Muscle of leg (tissue), 3 donors: ENCODE measurements at regions not wholly inside any gene's neighbourhood (a gene's known extent, or its start where the extent isn't known, plus 50 kb on each side); places are given as distances from the start of the nearest gene placed in this dataset.

Source experiments
- DNase-seq: peaks from one replicate; pipeline ENCODE4 v3.0.0; 2013
- H3K27ac ChIP-seq: one replicate; pipeline ENCODE4 v1.5.1; 2013; ENCODE audit warnings: mild to moderate bottlenecking, low read length, control low read depth
- H3K27me3 ChIP-seq: one replicate; pipeline ENCODE4 v1.6.1; 2013; ENCODE audit warnings: low read length; ENCODE audit not compliant: control insufficient read depth, insufficient read depth
- H3K36me3 ChIP-seq: one replicate; pipeline ENCODE4 v1.6.1; 2013; ENCODE audit warnings: low read length; ENCODE audit not compliant: control insufficient read depth, insufficient read depth
- H3K4me1 ChIP-seq: one replicate; pipeline ENCODE4 v1.6.1; 2013; ENCODE audit warnings: low read length; ENCODE audit not compliant: control insufficient read depth, insufficient read depth
- H3K4me3 ChIP-seq: one replicate; pipeline ENCODE4 v1.5.1; 2013; ENCODE audit warnings: low read length, control low read depth
- H3K9me3 ChIP-seq: replicated peaks from 2 replicates; pipeline ENCODE4 v1.6.1; 2013; ENCODE audit warnings: low read depth, low read length; ENCODE audit not compliant: control insufficient read depth
- WGBS: methylation state at CpG from one replicate; pipeline ENCODE4 v1.1.5; 2013; ENCODE audit warnings: missing lambda C conversion rate; ENCODE audit not compliant: insufficient coverage; 5-methylcytosine and 5-hydroxymethylcytosine counted together

DNA sequence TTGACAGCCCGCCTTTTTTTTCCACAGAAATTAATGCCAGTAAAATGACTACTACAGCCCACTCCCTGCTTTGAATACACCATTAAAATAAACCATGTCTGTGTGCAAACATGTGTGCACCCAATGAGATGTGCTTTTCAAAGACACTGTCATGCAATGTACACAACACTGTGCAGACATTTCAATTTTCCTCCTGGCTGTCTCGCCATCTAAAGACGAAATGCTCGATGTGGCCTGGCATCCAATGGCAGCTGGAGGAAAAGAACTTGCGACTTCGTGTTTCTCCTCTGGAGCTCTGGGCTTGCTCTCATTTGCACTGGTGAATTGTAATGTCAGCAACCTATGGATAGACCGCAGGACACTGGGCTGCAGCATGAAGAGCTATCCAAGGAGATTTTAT is 147.0 kb upstream of the NAV2 start:
- H3K4me1 ChIP-seq = peaks cover 9% of the 10 kb centered on the region
- H3K4me3 ChIP-seq = no peak overlapping the region
- 81% methylated on average over 5 of the region's 7 CpGs for WGBS
- H3K9me3 ChIP-seq = no peaks in the 10 kb centered on the region
- no peaks in the 10 kb centered on the region for H3K36me3 ChIP-seq
- no peak overlapping the region for H3K27ac ChIP-seq
- H3K27me3 ChIP-seq = peaks cover 13% of the 10 kb centered on the region
- DNase-seq = no peak

DNA sequence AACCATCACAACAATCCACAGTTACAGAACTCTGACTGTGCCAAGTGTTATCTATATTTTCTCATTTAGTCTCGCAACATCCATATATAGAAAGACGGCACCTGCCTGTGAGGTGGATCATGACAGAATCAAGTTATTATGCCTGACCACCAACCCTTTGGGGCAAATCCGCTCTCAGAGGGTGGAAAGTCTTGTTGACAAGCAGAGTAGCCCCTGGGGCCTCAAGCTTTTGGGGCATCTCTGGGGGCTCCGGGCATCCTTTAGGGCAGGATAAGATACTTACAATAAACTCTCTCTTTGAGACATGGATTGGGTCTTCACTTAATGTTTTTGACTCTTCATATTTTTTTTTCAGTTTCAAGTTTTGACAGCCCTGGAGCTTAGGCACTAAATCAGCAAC is 150.5 kb upstream of the NAV2 start:
- Histone ChIP-seq H3K36me3 (no peaks in the 10 kb centered on the region), H3K4me1 (peaks cover 9% of the 10 kb centered on the region), H3K27me3 (peaks cover 18% of the 10 kb centered on the region), H3K4me3 (no peak overlapping the region), H3K9me3 (no peaks in the 10 kb centered on the region), H3K27ac (no peak overlapping the region)
- no CpG with 5 or more reads among the region's 4 CpGs for WGBS
- no peak for DNase-seq

DNA sequence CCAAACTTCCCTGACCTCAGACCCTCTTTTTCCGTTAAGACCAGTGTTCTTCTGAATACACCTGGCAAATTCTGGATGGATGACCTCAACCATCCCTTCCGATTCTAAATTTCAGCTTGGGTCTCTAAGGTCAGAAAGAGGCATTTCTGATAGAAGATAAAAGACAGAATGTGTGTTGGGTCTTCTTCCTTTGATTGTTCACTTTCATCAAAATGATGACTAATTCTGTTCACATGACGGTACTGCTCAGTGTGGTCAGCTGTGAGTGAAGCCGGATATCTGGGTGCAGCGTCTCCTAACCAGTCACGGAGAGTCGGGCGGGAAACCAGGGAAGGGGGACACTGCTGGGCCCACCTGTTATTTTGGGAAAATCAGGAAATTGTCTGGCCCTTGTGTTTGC is 151.6 kb upstream of the NAV2 start:
- DNase-seq = no peak
- peaks cover 9% of the 10 kb centered on the region for H3K4me1 ChIP-seq
- H3K36me3 ChIP-seq = no peaks in the 10 kb centered on the region
- no peak overlapping the region for H3K4me3 ChIP-seq
- peaks cover 20% of the 10 kb centered on the region for H3K27me3 ChIP-seq
- WGBS = no CpG with 5 or more reads among the region's 8 CpGs
- no peak overlapping the region for H3K27ac ChIP-seq
- H3K9me3 ChIP-seq = no peaks in the 10 kb centered on the region

DNA sequence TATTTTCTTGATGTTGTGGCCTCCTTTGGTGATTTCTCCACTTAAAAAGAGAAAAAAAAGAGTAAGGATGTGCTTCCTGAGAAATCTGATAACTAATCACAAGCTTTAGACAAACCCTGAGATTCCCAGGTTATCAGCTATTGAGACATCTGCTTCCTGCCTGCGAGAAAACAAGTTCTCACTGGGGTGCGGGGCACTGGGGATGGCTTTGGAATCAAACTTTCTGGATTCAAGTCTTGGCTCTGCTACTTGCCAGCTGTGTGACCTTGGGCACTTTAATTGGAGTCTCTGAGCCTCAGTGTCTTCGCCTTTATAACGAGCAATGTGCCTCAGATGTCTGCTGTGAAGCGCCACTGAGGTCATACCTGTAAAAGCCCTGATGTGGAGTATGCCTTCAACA is 152.5 kb upstream of the NAV2 start:
- Histone ChIP-seq H3K36me3 (no peaks in the 10 kb centered on the region), H3K27ac (no peak overlapping the region), H3K4me1 (peaks cover 9% of the 10 kb centered on the region), H3K27me3 (peaks cover 22% of the 10 kb centered on the region), H3K9me3 (no peaks in the 10 kb centered on the region), H3K4me3 (no peak overlapping the region)
- DNase-seq = no peak
- 83% methylated on average over 4 of the region's 5 CpGs for WGBS

DNA sequence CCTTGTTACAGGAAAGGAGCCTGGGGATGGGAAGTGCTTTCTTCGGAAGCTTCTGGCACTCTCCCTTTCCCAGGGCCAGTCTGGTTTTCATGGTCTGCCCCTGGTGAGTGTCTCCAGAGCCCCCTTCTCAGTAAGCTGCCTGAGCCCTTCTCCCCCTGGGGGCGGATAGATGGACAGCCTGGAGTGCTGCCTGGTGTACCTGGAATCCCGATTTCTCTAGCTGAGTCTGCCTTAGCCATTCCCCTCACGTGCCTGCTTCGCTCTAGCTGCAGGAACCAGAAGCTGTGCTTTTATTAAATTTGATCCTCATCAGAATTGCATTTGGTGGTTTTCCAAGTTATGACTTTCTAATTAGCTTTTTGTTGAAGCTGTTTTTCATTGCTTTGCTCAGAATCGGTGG is 152.9 kb upstream of the NAV2 start:
- Histone ChIP-seq H3K4me3 (no peak overlapping the region), H3K4me1 (peaks cover 7% of the 10 kb centered on the region), H3K27me3 (peaks cover 24% of the 10 kb centered on the region), H3K36me3 (no peaks in the 10 kb centered on the region), H3K9me3 (no peaks in the 10 kb centered on the region), H3K27ac (no peak overlapping the region)
- 33% methylated on average over 1 of the region's 6 CpGs for WGBS
- DNase-seq = no peak

DNA sequence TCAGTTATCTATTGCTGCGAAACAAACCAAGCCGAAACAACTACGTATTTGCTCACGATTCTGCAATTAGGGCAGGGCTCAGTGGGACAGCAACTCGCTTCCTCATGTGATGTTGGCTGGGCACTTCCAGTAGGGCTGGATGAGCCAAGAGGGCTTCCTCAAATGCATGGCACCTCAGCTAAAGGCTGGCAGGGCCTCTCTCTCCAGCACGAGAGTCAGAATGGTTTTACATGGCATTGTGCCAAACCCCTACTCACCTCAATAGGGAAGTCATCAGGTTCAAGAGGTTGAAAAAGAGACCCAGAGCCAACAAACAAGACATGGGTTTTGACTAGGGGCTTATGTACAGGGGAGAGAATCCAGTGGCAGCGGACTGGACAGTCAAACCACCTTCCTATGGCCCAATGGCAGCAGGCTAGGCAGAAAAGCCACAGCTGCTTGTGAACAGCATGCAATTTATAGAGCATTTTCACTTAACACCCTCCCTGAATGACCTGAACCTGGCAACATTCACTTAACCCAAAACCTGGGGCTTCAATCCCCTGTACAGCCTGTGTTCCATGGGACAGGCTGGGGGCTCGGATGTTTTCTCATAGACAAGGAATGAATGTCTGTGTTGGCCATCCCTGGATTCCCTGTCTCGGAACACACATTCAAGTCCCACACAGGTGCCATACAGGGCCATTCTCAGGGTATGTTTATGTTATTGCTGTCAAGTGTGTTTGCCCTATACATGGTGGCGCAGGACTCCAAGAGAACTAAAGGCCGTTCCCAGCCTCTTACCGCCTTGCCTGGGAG is 154.2 kb upstream of the NAV2 start:
- Histone ChIP-seq H3K4me1 (peaks cover 3% of the 10 kb centered on the region), H3K9me3 (no peaks in the 10 kb centered on the region), H3K27me3 (peaks cover 22% of the 10 kb centered on the region), H3K27ac (no peak overlapping the region), H3K36me3 (no peaks in the 10 kb centered on the region), H3K4me3 (no peak overlapping the region)
- 87% methylated on average over 5 of the region's 12 CpGs for WGBS
- no peak for DNase-seq

DNA sequence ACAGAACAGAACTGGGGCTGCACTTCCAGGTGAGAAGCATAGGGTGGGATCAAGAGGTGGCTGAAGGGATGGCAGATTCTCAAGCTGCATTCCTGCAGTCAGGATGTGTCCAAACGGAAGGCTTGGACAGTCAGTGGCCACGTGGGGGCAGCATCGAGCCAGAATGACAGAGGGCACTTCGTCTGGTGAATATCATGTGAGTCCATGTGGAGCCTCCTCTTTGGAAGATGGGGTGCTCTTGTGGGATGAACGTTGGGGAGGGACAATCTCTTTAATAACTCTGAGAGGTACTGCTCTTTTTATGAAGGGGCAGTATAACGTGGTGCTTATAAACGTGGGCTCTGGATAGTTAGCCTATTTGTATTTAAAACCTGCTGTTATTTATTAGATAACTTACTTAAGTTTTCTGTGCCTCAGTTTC is 154.9 kb upstream of the NAV2 start:
- Histone ChIP-seq H3K4me1 (peaks cover 10% of the 10 kb centered on the region), H3K4me3 (no peak overlapping the region), H3K27me3 (peaks cover 22% of the 10 kb centered on the region), H3K36me3 (no peaks in the 10 kb centered on the region), H3K27ac (no peak overlapping the region), H3K9me3 (no peaks in the 10 kb centered on the region)
- WGBS = 0% methylated on average over 3 of the region's 7 CpGs
- DNase-seq = peak; percentile 68

DNA sequence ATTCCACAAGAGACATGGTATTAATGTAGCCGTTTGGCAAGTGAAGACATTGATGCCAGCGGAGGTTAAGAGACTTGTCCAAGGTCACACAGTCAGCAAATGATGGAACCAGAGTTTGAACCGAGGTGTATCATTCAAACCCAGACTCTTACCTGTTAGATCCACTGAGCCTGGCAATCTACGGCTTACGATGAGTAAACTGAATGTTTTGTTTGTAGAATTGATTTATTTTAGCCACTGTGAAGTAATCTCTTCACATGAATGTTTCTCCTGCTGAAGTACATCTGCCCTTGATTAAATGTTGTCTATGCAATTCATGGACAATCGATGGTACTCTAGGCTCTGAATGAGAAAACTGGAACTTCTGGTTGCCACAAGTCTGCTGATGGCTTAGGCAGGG is 155.5 kb upstream of the NAV2 start:
- Histone ChIP-seq H3K27ac (no peak overlapping the region), H3K27me3 (peaks cover 22% of the 10 kb centered on the region), H3K36me3 (no peaks in the 10 kb centered on the region), H3K4me1 (peaks cover 11% of the 10 kb centered on the region), H3K9me3 (no peaks in the 10 kb centered on the region), H3K4me3 (no peak overlapping the region)
- WGBS = 67% methylated on average over 1 of the region's 6 CpGs
- no peak for DNase-seq

DNA sequence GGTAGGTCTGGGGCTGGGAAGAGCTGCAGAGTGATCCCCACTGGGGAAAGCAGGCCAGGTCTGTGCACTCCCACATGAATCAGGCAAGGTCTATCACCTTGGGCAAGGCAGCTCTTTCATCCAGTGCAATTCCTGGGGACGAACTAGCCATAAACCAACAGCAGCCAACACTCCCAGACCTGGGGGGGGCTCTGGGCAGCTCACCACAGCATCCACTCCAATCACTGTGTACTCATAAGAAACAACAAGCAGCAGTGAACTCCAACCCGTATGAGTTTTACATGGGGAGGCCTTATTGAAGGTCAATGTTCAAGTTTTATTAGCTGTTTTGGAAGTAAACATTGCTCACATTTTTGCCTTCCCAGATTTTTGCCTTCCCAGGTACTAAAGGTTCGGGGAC is 157.4 kb upstream of the NAV2 start:
- 20% methylated on average over 1 of the region's 3 CpGs for WGBS
- Histone ChIP-seq H3K36me3 (no peaks in the 10 kb centered on the region), H3K9me3 (no peaks in the 10 kb centered on the region), H3K27me3 (peaks cover 21% of the 10 kb centered on the region), H3K4me1 (peaks cover 11% of the 10 kb centered on the region), H3K27ac (no peak overlapping the region), H3K4me3 (no peak overlapping the region)
- no peak for DNase-seq

DNA sequence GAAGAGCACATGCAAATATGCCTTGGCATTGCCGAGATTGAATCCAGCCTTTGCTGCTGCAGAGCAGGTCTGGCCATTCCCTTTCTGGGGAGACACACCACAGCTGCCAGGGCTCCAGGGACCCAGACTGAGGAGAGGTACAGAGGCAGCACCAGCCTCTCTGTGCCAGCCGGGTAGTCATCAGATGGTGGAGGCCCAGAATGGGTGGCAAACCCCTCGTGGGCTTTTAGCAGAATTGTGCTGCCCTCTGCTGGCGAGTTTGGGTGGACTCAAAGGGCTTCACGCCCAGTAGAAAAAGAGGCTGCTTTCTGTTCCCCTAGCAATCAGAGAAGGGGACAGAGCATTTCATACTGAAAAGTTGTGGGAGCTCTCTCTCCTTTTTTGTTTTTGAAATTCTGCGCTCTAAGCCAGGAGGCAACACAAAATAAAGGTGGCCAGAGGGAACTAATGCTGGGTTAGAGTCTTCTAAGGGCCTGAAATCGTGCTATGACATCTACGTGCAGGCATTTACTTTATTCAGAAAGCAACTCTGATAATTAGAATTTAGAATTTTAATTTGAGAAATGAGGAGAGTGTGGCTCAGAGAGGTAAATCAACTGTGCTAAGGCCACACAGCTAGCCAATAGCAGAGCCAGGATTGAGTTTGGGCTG is 158.8 kb upstream of the NAV2 start:
- H3K27ac ChIP-seq = no peak overlapping the region
- peaks cover 11% of the 10 kb centered on the region for H3K4me1 ChIP-seq
- no peaks in the 10 kb centered on the region for H3K9me3 ChIP-seq
- no peaks in the 10 kb centered on the region for H3K36me3 ChIP-seq
- peak; percentile 79 for DNase-seq
- H3K27me3 ChIP-seq = peaks cover 23% of the 10 kb centered on the region
- 15% methylated on average over 3 of the region's 8 CpGs for WGBS
- H3K4me3 ChIP-seq = no peak overlapping the region
